HG03039 (cell line): ENCODE measurements at regions not wholly inside any gene's neighbourhood (a gene's known extent, or its start where the extent isn't known, plus 50 kb on each side); places are given as distances from the start of the nearest gene placed in this dataset.

Source experiments
- ATAC-seq: cut with Tn5 transposase; IDR thresholded peaks from one replicate; pipeline ENCODE4 v1.9.1; 2021; ENCODE audit warnings: mild to moderate bottlenecking, moderate library complexity; ENCODE audit not compliant: unreplicated experiment

DNA sequence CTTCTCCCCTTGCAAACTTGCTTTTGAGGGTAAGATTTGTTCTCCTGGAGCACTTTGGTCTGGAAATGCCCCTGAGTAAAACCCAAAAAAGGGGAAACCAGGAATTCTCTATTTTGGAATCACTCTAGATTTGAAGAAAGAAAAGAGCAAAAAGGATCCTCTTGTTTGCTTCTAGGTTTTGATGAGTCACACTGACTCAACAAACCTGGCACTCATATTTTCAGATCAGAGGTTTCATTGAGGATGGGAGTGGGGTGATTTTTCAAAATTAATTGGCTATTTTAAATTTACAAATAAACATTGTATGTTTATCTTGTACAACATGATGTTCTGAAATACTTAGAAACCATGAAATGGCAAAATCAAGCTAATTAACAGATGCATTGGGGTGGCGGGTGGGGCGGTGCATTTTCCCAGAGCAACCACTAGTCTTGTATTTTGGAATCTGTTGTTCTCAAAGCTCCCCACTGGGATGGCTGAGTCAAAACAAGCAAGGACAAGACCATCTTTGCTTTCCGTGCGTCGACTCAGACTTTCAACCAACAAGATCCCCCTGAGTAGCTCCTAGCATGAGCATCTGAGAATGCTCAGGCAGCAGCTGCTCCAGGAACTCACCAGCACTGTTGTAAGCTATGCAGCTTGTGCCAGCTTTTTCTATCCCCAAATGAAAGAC lies 451.4 kb downstream of the WDR72 start:
- ATAC-seq = no peak

DNA sequence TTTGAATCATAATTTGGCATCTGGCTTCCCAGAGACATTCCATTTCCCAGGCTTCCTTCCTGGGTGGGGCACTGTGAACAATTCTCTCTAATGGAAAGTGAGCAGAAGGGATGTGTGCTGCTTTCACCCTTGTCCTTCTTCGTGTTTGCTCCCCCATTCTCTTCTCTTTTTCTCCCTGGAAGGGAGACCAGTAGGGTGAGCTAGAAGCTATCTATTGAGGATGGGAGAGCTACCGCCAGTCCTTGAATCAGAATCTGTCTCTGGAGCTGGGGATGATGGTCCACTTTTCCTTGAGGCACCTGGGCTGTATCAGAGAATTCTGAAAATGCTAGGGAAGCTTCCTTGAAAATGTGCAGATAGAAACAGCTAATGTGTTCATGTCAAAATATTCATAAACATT lies 453.9 kb downstream of the WDR72 start:
- no peak for ATAC-seq

DNA sequence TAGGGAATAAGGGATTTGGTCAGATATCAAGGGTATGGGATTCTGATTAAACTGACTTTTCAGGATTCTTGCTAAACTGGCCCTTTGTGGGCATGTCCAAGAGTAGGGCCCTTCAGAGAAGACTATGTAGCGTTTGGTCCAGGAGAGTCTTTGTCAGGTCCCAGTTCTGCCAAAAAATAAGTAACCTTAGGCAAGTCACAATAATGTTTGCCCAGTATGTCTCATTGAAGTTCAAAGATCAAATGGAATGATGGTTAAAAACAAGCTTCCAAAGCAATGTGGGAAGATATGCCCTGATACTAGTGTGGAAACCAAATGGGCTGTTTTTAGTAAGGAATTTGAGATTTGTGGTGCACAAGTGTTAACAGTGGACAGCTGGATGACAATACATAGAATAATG lies 454.4 kb downstream of the WDR72 start:
- no peak for ATAC-seq

DNA sequence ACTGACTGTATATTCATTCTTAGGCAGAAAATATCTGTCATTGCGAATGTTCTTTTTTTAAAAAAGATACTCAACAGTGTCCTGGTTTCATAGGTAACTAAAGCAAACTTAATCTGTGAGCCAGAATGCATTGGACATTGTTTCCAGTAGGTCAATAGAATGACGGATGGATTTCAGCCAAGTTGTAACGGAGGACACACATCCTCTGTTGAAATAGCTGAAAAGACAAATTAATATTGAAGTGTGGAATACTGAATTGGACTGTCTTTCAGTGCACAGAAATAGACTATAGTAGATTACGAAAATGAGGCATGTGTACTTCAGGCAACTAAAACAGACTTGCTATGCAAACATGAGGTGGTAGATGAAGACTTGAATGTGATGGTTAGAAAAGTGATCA lies 461.6 kb downstream of the WDR72 start:
- ATAC-seq = no peak

DNA sequence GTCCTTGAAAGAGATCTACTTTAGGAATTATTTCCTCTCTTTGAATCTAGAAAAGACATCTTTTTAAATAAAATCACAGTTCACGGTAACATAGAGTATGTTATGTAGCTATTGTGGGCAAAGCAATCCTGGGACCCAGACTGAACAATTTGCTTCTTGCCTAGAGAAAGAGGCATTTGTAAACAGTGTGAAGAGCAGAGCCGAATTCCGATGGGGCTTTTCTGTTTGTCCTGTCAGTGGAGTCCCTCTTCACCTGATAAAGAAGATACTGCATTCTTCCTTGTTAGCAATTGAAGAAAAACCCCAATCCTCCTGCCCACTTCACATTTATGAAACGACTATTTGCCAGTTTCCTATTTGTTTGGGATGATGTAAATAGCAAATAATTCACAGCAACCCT lies 462.9 kb downstream of the WDR72 start:
- ATAC-seq = no peak

DNA sequence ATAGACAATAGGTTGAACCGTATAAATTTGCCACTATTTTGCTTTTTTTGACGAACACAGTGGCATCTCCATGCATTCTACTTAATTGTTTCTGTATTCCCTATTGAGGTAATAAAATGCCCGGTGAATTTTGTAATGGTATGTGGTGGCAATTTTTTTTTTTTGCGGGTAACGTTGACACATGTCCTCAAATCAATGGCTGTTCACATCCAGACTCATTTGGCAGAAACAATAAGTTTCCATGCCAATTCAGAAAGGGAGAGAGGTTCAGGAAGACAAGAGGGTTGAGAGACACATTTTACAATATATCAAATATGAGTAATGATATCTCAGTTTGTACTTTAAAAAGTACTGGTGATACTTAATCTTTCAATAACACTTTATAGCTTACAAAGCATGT lies 463.9 kb downstream of the WDR72 start:
- ATAC-seq = no peak

DNA sequence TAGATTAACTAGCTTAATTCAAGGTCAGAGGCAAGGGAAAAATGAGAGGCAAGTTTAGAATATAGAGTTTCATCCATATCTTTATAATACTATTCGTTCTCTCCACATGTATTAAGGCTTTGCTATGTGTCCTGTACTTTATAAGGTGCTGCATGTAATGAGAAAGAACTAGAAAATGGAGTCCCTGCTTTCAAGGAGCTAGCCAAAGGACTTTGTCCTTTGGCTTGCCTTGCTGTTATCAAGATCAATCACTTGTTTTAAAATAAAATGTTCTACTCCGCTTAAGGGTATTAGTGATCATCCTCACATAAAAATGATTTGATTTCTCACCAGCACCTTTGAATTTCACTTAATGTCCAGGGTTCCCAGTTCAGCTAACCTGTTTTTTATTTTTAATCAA lies 470.9 kb downstream of the WDR72 start:
- ATAC-seq = no peak

DNA sequence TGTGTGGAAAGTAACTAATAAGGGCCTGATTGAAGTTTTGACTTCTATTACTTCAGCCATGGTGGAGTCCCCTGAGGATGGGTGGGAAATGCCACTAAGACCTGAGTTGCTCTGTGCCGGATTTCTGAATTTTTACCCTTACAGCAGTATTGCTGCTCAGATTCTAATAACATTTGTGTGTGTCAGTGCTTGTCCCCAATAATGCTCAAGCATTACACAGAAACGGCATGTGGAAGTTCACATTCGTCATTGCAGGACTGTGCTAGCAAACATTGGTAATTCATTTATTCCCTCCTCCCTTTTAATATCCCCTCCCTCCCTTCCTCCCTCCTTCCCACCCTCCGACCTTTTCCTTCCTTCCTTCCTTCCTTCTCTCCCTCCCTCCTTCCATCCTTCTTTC lies 484.5 kb upstream of the ONECUT1 start:
- ATAC-seq = no peak

DNA sequence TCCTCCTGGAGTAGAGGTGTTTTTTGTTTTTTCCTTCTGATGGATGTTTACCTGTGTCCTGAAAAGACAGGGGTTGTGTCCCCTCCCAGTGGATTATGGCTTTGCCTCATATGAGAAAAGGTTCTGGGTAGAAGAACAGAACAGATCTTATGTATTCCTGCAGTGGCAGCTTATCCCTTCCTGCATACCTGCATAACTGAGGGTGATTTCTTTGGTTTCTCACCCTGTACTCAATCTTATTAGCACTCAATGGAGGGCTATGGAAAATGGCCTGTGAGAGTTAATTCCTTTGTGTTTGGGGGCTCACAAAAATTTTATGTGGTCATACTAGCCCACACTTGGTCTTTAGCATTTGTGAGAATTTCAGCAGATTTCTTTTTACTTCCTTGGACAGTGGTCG lies 482.0 kb upstream of the ONECUT1 start:
- no peak for ATAC-seq

DNA sequence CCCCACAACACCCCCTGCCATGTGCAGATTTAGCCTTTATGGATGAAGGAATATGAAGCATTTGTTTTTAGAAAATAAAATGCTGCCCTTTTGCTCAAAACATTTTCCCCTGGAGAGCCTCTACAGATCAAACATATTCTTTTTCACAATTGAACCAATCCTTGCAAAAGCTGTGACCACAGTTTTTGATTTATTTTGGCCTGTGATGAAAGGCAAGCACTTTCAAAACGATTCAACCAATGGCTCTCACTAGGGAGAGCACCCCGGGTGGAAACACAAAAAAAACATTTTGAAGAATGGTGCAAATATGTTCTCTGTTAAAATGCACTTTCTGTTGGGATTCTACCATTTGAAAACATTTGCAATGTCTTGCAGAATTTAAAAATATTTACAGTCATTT lies 476.0 kb upstream of the ONECUT1 start:
- no peak for ATAC-seq

DNA sequence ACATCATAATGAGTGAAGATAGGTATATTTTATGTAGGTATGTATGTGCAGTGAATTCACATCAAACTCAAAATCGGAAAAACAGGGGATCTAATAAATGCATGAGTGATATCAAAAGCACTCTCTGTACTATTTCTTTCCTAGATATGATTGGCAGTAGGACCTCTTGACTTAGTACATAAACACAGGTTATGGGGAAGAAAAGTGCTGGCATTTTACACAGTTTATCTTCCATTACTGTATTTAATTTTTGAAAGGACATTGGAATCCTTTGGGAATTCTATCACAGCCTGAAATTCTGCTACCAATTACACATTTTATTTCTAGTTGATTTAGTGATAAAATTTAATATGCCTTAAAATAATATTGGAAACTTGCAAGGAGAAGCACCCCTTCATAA lies 470.5 kb upstream of the ONECUT1 start:
- ATAC-seq = no peak

DNA sequence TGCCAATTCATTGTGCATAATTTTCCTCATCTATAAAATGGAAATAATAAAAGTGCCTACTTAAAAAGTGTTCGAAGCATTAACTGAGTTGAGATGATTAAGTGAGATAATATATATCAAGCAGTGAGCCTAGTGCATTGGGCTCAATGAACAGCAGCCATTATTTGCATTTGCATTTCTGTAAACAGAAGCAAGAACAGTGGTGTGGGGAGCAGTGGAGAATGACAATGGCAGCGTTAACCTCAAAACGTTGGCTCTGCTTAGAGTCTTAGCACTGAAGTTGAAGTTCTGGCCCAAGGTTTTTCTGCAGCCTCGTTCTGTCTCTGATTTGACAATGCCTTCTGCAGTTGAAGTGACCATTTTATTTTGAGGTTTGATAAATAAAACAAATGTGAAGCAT lies 466.3 kb upstream of the ONECUT1 start:
- ATAC-seq = no peak

DNA sequence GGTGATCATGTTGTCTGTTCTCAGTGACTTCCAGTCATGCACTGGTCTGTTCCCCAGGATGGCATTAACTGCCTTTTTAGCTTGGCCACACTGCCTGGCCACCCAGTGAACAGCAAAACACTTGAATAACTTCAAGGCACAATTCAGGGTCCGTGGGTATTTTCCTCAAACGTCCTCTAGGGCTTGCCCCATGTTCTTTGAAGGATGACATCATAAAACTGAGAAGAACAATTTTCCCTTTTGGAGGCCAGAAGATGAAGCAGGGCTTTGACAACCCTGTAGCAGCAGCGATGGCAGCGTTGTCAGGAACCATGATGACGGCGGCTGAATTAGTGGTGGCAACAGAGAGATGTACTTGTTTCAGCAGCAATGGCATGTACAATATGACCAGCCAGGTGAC lies 465.9 kb upstream of the ONECUT1 start:
- no peak for ATAC-seq

DNA sequence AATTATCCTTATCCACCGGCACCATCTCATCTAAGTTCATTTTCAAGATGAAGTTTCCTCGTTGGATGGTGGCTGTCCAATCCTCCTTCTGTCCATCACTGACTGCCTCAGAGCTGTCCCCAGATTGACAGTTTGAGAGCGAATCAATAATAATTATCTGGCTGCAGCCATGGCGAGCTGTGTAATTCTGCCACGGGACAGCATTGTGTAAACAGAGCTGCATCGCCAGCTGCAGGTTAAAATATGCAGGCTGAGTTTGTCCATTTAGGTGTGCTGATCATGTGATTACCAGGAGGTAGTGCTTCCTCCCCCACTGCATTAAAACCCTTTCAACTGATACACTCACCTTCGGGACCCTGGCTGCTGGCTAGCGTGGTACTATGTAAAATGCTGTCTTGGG lies 461.9 kb upstream of the ONECUT1 start:
- ATAC-seq = no peak

DNA sequence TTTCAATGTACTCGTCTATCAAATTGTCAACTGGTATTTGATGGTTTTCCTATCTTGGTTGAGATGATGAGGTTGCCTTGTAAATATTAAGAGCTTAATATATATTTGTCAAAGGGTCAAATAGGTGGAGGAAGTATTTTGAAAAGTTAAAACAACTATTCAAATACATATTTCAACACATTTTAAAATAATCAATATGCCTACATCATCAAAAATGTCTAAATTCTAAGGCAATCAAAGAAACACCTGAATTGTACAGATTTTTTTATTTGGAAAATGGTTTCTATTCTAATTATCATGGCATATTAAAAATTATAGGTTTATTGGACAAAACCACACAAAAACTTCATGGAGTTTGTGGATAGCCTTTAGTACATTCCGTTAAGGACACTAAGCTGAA lies 461.4 kb upstream of the ONECUT1 start:
- no peak for ATAC-seq

DNA sequence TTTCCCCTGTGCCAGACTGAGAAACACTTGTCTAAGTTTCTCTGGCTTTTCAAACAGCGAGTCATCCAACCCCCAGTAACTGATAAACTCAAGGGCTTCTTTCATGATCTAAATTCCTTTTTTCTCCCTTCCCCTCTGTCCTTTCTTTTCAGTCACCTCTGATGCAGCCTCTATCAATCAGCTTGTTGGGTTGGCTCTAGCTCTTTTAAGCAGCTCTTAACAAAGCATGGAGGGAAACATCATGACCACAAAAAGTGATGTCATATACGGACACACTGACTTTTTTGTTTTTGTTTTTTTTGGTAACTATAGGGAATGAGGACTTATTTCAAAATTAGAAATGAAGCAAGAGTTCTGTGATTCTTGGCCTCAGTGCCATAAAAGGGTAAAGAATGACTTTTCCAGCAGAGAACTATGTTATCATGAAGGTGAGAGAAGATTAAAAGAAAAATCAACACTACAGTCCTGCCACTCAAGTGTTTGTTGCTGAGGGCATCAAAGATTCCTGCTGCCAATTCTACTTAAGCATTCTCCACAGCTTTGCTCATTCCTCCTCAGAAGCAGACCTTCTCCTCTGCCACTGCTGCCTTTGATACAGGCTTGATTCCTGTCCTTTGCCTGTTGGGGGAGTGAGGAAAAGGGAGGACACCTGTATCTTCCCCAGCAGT lies 457.0 kb upstream of the ONECUT1 start:
- no peak for ATAC-seq

DNA sequence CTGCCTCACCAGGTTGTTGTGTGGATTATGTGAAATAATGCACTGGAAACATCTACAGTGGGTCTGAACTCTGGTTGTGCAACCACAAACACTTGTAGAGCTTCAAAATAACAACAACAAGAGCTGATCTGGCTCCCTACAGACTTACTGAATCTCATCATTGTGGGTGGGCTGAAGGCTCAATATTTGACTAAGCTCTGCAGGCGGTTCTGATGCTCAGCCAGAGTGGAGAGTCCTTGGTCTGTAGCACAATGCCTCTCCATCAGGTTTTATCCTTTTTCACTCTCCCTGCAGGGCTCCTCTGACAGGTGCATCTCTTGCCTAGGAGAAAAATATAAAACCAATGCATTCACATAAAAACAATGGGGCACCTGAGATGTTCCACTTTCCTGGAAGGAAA lies 456.3 kb upstream of the ONECUT1 start:
- no peak for ATAC-seq

DNA sequence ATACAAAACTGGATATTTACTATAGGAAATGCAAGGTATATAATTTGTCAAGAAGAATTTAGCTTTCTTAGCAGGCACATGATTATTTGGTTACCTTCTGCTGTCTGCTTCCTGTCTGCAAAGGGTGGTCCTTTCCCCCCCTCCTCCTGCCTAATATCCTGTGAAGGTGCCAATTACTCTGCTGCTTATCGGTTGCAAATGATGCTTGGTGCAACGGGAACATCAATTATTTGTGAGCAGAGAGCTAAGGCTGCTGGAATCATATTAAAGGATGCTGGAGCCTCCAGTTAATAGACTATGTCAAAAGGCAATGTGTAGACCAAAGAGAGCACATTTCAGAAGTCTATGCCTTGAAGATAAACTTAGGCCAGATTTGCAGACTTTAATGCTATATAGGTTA lies 443.7 kb upstream of the ONECUT1 start:
- no peak for ATAC-seq

DNA sequence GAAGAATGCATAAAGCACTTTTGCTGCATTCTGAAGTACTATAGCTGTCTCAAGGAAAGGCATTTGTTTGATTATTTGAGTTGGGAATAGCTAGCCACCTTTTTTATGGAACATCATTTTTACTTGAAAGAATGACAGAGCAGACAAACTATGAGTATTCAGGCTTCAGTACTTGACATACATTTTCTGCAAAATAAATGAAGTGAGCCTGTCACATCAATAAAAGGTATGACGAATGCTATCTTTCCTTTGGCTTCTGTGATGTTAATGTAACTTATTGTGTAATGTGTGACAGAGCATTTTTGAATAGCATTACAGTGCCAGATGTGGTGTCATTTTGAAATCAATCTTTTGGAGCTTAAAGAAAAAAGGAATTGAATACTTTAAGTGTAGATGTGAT lies 440.3 kb upstream of the ONECUT1 start:
- ATAC-seq = no peak

DNA sequence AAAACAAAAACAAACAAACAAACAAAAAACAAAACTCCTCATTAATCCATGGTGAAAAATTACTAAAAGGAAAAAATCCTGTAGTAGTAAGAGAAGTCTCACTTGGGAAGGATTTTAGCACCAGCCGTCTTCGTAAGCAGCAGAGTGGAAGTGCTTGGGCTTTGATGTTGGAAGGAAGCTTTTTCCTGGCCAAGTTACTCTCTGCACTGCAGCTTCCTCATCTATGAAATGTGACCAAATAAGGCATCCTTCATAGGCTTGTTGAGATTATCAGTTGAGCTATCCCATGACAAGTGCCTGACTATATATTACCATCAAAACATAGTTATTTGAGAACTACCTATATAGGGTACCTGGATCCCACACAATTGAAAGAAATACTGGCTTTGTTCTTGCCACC lies 436.4 kb upstream of the ONECUT1 start:
- no peak for ATAC-seq

DNA sequence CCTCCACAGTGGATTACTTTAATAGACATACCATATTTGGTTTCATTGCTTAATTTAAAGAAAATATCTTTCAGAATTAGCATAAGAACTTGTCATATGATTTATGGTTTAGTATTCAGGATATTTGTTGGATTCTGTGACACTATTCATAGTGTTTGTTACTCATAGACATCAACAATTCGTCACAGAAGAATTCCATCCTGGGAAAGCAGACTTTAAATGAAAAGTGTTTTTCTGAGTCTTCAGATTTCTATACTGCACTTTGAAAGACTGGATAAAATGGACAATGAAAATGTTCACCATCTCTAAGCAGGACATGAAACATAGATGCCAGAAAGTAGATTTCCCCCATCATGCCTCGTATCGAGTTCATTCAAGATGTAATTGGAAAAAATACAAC lies 435.6 kb upstream of the ONECUT1 start:
- ATAC-seq = no peak

DNA sequence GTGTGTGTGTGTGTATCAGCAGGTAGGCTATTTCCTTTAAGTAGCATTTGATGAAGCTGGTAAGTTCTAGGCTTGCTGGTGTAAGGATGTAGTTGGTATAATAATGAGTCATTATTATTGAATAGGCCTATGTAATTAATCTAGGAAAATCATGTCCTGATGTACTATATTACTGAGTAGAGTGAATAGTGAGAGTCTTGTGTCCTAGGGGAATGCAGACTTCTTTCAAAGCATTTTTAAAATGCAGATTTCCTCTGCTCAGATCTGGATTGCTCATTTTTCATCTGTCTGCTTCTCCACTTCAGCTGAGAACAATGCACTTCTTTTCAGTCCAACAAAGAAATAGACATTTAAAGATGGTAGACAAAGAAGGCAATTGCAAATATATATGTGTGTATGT lies 434.2 kb upstream of the ONECUT1 start:
- ATAC-seq = no peak

DNA sequence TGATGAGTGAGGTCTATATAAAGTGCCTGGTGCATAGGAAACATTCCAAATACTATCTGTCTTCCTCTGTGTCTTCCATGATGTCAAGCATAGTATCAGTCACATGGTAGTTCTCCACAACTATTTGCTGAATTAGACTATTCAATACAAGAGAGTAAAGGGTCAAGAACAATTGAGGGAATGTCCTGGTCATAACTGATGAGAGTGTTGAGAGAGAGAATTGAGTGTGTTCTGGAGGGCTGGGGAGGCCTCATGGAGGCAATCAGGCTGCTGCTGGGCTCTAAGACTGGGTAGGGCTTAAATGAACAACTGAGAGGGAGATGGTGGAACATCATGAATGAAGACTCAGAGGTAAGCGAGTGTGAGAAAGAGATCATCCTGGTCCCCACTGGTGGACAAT lies 433.7 kb upstream of the ONECUT1 start:
- no peak for ATAC-seq
